Stimulated activated CD4-positive, alpha-beta T cell treated with anti-CD3 and anti-CD28 coated beads, Interleukin-12 subunit alpha, Interleukin-12 subunit beta, amount 100 ng/mL, for 24 hours (primary cell): ENCODE measurements at regions not wholly inside any gene's neighbourhood (a gene's known extent, or its start where the extent isn't known, plus 50 kb on each side); places are given as distances from the start of the nearest gene placed in this dataset.
"Not testable (repeated sequence)": the region's sequence is repeated elsewhere in the genome, so short reads cannot be mapped to it uniquely, and the experiment has no call there.

ENCODE experiments used
- DNase-seq, 2 experiments: peaks; one replicate each; pipeline ENCODE4 v3.0.0-alpha.2; 2020; ENCODE audit warnings: low read depth in 2 of 2

DNA sequence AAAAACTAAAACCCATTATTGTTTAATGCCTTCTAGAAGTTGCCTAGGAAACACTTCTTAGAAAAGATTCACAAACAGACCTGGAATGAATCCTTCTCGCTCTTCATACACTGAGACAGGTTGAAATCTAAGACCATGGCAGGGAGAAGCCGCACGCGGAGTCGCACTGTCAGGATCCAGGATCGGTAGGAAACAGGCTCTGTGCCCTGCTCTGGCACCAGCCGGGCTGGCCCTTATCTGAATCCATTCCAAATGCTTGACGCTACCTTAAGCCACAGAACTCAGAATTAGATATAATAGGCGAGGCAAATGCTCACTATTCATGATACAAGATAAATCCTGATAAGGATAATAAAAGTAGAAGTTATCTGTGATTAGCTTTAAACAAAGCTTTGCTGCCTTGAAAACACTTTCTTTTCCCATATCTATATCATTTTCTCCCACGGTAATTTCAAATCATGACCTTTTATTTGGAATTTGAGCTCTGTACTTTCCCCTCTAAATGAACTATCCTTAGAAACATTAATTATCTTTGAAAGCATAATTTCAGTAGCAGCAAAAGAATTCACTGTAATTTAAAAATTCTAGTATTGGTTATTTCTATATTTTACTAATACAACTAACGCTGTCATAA is 385.6 kb downstream of the IRS2 start:
- DNase-seq: no peak

DNA sequence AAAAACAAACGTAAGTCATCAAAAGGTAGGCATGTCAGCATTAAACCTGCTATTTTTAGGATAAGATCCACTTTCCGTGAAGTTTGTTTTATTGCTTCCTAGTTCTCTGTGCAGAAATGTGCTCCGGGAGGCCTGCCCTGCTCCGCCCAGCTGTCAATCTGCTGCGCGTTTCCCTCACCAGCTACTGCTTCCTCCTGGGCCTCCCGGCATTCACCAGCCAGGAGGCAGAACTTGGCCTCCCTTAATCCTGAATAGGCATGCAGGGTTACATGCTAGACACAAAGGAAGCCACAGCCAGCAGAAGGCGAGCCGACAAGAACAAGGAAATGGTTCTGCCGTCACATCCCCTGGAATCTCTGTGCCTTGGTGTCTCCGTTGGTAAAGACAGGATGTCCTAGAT is 386.2 kb downstream of the IRS2 start:
- no peak for DNase-seq

DNA sequence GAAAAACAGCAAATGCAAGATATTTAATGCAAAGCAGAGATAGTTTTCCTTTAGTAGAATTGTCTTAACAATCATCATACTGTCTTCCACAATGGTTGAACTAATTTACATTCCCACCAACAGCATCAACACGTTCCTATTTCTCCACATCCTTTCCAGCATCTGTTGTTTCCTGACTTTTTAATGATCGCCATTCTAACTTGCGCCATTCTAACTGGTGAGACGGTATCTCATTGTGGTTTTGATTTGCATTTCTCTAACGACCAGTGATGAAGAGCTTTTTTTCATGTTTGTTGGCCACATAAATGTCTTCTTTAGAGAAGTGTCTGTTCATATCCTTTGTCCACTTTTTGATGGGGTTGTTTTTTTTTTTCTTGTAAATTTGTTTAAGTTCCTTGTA is 388.3 kb downstream of the IRS2 start:
- not testable (repeated sequence) for DNase-seq

DNA sequence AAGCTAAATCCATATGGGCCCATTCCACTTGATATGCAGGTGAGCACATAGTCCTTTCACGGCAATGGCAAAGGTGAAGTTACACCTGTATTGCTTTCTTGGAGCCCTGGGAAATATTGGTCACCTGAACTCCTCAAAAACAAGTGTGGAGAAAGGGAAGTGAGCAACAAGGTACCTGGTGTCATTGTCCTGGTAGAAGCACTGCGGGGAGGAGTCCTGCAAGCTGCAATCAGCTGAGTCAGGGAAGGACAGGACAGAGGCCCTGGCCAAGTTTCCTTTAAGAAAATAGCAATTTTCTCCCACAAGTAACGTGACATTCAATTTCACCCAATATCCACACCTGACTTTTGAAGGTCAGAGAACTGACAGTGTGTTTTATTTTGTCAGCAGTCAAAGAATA is 389.1 kb downstream of the IRS2 start:
- DNase-seq: no peak

DNA sequence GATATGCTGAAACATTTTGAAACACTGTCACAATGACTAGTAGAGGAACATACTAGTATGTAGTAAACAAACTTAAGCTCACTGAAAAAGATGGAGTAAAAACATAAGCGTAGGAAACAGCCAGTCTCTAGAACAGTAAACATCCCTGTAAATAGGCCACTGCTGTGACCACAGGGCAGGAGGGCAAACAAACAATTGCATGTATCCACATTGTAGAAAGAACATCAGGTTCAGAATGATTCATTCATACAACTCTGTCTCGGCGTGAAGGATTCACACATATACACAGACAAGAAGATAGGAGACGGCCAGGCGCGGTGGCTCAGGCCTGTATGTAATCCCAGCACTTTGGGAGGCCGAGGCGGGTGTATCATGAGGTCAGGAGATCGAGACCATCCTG is 390.1 kb downstream of the IRS2 start:
- DNase-seq: no peak

DNA sequence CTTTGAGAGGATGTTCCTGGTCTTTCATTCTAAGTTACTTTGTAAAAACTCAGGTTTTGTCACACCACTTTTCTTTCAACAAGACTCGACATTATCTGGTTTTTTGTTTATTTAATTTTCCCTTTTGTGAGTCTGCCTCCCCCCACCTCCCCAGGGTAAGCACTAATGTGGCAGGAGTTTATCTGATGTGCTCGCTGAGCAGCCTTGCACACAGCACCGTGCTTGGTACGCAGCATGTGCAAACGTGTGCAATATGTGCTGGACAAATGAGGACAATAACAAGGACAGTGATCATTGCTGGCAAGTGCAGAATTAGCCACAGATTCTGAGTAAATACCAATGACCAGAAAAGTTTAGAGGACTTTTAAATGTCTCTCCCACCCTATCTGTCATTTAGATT is 391.4 kb downstream of the IRS2 start:
- no peak for DNase-seq

DNA sequence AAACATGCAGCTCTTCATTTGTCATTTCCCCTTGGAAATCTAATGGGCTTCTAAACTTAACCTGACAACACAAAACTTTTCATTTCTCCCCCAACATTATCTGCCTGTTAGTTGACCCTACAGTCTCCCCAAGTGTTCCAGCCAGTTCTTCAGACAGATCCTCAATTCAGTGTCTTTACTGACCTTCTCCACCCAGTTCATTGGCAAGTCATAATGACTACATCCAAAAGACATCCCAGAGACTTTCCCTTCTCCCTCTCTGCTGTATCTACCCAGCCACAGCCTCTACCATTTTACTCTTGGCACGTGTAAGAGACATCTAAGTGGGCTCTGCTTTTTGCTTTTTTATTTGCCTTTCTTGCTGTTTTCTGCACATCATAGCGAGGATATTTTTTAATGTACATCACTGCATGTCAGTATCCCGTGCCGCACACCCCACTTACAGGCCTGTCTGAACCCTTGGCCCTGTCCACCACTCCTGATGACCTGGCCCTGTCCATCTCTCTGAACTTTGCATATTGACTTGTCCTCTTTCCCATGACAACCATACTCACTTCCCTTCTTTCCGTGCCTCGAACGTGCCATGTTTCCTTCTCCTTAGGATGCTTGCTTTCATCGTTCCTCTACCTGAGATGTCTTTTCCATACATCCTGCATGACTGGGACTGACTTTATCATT is 391.9 kb downstream of the IRS2 start:
- no peak for DNase-seq

DNA sequence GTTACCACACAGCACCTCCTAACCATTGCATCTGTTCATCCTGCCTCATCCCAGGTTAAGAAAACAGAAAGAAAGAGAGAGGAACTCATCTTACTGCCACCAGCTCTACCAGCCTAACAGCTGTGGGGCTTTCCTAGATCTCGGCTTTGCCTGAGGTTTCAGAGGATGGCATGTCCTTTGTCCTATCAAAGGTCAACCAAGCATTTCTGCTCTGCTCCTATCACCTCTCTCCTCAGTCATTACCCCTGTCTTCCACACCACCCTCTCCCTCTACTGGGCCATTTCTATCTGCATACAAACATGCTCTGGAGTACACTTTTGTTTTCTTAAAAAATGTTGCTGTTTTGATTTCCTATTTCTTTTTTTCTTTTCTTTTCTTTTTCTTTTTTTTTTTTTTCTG is 393.3 kb downstream of the IRS2 start:
- DNase-seq: no peak

DNA sequence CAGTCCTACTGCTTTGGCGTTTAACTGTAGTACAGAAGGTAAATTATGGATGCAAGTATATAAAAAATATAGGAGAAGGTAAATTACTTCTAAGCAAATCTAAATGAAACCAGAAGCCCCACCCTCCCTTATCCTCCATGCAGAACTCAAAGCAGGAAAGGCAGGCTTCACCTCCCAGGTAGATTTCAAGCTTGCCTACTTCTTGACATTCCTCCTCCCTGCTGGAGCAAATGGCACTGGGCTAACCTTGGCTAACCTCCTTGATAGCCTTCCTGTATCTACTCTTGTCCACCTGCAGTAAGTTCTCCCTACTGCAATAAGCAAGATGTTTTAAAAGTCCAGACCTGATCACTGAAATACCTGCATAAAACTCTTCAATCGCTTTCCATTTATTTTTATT is 396.0 kb downstream of the IRS2 start:
- DNase-seq: no peak

DNA sequence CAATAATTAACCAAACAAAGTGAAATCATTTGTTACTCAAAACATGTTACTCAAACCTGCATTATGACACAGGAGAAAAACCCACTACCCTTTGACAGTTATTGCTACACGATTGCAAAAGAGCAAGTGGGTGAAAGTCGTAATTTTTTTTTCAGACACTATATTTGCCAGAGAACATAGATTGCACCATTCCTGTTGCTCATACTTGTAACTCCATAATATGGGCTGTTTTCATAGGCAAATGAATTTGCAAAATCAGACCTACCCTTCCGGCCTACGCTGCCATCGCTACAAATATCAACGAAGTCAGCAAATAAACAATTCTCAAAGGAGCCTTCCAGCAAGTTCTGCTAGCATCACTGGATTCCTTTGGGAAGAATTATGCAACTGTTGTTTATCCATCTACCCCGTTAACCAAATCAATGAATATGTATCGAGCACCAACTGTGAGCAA is 396.5 kb downstream of the IRS2 start:
- DNase-seq: no peak

DNA sequence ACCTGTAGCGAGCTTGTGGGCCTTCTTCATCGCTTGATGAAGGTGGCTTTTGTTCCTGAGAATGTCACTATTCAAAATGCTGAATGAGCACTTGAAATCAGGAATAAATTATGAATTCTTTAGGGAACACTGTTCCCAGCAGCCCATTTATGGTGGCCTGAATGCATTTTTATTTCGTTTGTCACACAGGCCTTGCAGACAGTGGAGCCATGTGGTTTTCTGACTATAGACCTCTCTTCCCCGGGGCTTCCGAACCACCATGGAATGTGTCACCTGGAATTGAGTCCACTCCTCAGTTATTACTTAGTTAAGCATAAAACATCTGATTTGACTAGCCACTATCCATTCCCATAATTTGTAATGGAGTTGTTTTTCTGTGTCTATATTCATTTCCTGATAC is 396.9 kb downstream of the IRS2 start:
- DNase-seq: no peak

DNA sequence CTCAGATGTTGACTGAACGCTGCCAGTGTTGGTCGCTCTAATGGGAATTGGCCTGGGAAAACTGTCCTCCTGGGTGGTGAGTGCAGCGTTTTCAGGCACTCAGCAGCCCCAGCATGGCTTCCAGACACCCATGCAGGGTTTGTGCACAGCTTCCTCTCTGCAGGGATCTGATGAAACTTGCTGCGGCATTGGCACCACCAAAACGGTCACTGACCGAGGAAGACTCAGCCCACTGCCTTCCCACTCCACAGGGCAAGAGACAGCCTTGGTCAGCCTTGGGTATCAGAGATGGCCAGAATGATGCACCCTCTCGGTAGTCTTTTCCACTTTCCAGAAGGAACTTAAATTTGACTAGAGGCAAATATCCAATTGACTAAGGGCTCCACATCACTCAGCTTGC is 398.9 kb downstream of the IRS2 start:
- DNase-seq: no peak

DNA sequence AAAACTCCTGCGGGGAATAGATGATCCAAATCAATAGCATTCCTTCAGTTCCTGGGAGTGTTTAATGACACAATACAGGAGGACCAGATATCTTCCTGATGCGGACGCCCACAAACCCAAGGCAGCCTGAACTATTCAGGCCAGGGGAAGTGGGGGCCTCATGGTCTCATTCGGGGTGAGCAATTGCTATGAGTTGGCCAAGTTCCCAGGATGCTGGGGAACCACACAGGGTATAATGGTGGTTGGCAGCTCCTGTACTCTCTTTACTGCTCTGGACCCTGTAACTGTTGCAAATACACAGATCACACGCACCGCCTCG is 401.2 kb downstream of the IRS2 start:
- no peak for DNase-seq

DNA sequence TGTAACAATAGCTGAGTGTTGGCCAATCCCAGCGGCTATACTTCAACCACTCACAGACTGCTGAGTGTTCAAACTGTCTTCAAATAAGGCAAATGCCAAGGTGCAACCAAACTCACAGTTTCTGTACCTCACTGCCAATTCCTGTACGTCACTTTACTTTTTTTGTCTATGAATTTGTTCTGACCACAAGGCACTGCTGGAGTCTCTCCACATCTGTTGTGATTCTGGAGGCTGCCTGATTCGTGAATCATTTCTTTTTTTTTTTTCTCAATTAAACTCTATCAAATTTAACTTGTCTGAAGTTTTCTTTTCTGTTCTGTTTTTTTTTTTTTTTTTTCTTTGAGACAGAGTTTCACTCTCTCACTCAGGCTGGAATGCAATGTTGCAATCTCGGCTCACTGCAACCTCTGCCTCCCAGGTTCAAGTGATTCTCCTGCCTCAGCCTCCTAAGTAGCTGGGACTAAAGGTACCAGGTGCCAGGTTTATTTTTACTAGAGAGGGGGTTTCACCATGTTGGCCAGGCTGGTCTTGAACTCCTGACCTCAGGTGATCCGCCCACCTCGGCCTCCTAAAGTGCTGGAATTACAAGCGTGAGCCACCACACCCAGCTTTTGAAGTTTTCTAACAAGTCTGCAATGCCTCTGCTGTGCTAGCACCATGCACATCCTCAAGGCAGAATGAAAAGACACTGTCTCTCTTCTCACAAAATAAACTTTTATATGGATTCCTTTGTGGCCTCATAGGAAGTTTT is 401.7 kb downstream of the IRS2 start:
- DNase-seq: no peak

DNA sequence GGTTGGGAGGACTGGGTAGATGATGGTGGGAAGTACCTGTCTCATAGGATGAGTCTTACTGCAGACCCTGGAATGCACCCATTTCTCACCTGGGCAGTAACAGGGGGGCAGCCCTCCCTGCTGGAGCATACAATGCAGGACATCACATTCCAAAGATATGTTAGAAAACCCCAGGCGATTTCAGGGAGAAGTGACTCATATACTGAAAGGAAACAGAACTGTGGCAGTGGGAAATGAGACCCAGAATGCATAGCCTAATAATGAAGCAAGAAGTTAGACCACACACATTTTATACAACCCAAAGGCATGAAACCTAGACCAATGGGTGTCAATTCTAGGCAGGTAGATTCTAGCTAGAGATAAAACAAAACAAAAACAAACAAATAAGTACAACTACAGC is 402.7 kb downstream of the IRS2 start:
- DNase-seq: no peak

DNA sequence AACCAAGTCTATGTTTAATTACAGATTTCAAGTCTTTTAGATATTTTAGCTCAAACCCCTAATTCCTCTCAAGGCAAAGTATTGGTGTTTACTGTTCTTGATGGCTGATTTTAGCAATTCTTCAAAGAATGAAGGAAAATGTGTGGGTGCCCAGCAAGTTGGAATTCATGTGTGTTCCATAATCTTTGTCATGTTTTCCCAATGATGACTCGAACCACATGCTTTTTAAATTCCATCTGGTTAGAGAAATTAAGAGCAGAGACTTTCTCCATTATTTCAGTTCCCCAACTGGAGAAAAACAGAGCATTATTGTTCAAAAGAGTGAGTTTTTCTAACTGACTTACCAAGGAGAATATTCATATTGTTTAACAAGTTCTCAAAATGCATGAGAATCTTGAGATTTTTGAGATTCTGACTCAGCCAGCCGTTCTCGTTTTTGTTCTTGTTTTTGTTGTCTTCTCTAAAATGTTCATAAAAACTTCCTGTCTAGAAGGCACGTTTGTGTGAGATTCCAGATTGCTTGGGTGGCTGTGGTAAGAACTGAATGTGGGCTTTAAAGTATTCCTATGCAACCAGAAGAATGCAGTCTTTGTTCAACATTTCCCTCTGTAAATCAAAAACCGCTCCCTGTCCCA is 404.7 kb downstream of the IRS2 start:
- no peak for DNase-seq

DNA sequence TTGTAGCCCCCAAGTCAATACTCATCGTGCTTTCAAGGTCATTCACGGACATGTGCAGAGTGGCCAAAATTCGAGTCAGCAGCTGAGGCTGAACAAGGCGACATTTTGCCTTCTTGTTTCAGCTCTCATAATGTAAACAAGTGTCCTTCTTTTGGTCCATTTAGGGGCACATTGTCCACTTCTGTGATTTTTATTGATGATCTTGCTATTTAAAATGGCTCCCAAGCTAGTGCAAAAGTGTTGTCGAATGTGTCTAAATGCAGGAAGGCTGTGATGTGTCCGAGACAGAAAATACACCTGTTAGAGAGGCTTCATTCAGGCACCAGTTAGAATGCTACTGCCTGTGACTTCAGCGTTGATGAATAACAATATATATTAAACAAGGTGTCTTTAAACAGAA is 405.9 kb downstream of the IRS2 start:
- DNase-seq: no peak

DNA sequence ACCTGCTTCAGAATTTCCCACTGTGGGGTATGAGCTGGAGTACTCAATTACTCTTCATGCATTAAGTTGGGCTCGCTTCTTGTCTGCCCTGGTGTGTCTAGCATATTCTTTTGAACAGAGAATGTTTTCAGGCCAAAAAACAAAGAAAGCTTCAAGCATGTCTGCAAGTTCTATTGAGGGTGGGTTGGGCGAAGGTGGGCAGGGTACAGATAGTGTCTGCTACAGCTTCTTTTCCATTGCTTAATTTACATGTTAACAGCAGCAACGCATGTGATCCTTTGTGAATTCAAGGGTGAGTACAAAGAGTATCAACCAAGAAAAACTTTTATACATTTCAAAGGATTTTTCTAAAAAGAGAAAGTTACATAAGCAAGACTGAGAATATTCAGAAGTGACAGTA is 406.5 kb downstream of the IRS2 start:
- no peak for DNase-seq

DNA sequence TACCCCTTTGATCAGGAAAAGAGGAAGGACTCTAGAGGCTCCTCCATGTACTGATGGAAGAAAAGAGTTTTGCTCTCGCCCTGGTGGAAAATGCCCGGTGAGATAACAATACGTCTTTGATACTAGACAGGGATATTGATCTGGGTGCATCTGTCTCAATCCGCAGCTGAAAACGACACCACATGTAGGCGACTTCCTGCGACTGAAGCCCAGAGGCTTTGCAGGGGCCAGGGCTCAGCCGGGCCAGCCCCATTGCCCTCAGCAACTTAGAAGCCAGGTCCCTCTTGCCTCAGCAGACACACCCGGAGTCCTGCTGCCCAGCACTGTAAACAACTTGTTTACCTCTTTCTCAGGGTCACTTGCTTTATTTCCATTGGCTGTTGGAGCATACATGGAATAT is 409.4 kb downstream of the IRS2 start:
- DNase-seq: no peak

DNA sequence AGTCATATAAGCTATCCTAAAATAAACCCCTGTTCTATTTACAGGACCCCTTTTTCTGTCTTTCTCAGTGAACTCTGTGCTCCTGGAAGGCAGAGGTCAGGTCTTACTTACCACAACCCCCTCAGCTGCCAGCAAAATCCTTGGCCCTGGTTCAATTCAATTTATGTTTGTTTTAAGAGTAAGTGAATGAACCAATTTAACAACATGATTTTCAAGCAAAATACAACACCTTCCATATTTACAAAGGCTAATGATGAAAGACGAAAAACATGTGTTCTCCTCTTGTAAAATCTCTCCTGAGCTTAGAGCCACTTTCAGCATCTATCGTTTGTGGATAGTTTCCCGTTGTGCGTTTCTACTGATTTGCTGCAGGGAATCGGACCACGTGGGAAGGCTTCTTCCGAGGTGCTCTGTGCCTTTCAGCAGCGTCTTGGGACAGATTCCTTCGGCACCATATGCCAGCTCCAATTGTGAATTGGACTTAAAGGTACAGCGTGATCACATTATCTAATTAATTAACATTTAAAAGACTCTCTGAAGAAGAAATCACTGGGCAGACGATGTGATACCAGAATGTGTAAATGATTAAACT is 411.7 kb downstream of the IRS2 start:
- no peak for DNase-seq

DNA sequence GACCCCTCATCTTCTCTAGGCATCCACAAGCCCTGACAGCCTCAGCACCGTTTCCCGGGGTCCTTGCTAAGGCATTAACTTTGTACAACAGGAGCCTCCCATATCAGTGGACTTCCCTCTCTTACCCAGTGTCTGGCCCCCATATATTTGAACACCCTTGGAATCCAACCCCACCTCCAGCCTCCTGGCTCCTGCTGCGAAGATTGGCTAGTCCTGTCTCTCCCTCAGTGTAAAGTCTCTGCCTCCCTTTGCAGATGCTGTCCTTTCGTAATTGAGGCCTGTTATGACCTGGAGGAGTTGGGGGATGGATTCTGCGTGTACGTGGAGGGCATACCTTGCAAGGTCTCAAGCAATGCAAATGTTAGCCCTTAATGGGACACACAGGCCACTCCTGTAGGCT is 413.7 kb downstream of the IRS2 start:
- no peak for DNase-seq

DNA sequence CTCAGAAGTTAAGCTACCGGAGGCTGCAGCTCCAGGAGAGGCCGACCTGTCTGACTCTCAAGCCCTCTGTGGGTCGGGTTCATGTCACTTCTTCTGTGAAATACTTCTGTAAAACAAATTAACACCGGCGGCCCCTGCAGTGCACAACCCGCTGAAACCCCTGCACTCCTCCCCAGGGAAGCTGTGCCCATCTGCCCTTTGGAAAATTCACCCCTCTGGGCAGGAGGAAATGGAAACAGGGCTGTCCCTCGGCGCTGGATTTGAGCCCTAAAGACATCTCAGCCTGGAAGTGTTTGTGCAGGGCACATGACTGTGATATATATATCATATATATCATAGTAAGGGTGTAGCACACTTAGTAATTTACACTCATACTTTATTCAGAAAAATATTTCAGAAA is 415.3 kb downstream of the IRS2 start:
- DNase-seq: no peak

DNA sequence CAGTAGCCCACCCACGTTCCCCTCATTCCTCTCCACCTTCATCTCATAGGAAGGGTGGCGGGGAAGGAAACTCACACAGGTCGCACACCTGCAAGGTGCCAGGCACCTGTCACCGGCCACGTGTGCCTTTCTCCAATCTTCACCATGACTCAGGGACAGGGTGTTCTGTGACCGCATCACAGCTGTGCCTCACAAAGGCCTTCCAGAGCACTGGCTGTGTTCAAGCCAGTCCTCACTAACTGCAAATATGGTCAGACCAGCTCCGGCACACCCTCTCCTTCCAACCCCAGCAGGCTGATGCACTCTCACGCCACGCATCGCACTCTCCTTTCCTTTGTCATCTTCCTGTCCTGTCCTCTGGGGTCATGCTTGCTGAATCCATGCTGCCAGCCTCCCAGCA is 415.9 kb downstream of the IRS2 start:
- no peak for DNase-seq
